Fibroblast of skin of abdomen (primary cell): ENCODE measurements at regions not wholly inside any gene's neighbourhood (a gene's known extent, or its start where the extent isn't known, plus 50 kb on each side); places are given as distances from the start of the nearest gene placed in this dataset.
"Not testable (repeated sequence)": the region's sequence is repeated elsewhere in the genome, so short reads cannot be mapped to it uniquely, and the experiment has no call there.

Experiments
- DNase-seq: peaks from one replicate; pipeline ENCODE4 v3.0.0-alpha.2; 2013

DNA sequence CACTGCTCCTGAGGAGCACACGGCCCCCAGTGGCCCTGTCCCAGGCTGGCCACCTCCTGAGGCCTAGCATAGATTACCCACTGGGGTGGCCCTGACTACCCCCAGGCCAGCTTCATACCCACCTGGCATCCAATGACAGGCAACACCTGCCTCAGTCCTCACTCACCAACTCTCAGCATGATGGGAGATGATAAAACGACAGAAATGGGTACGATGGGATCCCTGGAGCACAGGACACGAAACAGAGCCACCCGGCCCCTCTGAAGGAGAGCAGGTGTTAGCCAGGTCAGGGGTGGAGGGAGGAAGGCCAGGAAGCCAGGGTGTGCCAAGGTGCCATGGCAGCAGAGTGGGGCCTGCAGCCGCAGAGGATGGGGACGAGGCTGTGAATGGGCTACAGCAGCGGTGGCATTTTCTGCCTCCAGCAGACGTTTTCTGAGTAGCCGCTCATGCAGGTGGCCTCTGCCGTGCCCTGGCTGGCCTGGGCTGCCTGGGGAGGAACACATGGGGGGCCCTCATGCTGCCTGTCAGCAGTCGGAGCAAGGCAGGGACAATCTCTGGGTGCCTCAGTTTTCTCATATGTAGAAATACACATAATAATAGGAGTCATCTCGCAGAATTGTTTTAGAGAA is 50.2 kb upstream of the FGF3 start:
- DNase-seq = no peak

DNA sequence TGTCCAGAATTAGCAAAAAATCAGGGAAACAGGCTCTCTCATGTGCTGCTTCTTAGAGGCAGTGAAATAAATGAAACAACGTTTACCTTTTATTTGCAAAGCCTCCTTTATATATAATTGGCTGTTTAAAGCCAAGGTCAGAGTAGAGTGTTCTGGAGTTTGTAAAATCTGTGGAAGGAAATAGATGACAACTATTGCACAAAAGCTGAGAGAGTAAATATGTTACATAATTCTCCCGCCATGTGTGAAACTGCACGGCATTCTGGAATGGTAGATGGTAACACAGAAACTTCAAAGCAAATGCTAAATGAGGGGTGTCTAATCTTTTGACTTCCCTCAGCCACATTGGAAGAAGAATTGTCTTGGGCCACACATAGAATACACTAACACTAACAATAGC is 51.5 kb upstream of the FGF3 start:
- no peak for DNase-seq

- no peak for DNase-seq
These were observed 54.2 kb upstream of the FGF3 start for GRCh38 chr11:69873166-69874077.

GRCh38 chr11:69874178-69874983 is 55.2 kb upstream of the FGF3 start:
- DNase-seq = no peak

DNA sequence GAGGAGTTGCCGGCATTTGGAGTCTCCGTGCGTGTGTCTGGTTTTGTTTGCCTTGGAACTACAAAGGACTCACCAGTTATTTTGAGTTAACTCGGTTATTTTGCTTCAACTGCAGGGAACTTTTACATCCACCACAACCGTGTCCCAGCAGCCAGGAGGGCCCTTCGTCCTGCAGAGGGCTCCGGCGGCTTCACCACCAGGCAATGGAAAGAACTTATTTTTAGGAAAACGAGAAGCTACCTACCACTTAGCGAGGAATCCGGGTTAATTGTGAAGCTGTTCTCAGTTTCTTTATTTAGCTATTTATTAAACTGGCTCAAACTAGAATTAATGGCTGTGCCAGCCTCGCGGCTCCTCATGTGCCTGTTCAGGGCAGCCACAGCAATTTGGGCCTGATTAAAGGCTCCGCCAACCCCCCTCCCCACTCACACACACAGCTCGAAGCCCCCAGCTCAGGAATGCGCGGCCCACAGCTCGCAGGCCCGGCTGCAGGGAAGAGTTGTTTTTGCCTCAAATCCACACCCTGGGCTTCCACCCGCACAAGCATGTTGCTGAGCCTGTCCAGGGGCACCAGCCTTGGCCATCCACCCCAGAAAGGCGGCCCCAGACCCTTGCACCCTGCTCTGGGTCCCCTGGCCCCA is 55.9 kb upstream of the FGF3 start:
- no peak for DNase-seq

DNA sequence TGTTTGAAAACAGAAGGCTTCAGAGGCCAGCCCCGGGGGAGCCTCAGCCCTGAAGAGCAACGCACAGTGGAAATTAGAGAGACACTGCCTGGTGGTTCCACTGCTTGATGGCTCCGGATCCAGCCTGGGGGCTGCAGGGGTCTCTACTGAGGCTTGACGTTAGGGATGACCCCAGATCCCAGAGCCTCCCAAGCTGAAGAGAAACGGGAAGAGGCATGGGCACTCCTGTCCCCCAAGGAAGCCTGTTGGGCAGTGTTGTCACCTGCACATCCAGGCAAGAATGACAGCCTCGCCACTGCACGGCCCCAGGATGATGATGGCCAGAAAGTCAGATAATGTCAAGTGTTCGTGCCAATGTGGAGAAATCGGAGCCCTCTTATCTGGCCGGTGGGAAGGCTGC is 56.8 kb upstream of the FGF3 start:
- no peak for DNase-seq

- DNase-seq = no peak
These were observed 58.0 kb upstream of the FGF3 start for GRCh38 chr11:69877235-69877634.

DNA sequence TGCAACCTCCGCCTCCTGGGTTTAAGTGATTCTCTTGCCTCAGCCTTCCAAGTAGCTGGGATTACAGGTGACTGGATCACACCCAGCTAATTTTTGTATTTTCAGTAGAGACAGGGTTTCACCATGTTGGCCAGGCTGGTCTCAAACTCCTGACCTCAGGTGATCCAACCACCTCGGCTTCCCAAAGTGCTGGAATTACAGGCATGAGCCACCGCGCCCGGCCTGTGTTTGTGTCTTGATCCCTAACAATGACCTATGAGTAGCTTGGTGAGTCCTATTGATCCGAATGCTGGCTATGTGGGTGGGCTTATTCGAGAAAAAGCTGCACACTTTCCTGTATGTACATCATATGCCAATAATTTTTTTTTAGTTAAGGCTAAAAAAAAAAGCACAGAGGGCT is 58.5 kb upstream of the FGF3 start:
- not testable (repeated sequence) for DNase-seq

DNA sequence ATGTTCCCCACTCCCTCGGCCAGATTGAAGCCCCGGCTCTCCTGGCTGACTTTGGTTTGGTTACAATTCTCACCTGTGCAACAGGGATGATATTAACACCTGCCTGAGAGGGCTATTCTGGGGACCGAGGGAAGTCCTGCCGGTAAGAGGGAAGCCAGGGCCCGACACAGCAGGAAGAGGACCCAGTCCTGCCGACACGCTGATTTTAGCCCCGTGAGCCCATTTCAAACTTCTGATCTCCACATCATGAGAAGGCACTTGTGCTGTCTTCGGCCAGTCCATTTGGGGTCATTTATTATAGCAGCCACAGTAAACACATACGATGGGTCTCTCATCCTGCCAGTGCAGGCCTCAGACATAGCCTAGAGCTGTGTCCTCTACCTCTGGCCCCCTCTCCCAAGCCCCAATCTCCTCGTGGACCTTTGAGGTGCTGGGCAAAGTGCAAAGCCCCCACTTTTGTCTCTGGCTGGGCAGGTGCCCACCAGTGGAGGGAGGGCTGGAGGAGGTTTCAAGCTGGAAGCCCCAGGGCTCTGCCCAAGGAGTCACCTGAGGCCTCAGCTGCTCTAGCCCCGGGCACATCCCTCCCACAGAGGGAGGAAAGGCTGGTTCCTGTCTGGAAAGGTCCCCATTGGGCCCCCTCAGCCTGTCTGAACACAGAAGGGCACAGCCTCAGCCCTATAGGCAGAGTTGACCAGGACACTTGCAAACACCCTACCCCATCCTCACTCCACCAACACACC is 59.1 kb upstream of the FGF3 start:
- no peak for DNase-seq

DNA sequence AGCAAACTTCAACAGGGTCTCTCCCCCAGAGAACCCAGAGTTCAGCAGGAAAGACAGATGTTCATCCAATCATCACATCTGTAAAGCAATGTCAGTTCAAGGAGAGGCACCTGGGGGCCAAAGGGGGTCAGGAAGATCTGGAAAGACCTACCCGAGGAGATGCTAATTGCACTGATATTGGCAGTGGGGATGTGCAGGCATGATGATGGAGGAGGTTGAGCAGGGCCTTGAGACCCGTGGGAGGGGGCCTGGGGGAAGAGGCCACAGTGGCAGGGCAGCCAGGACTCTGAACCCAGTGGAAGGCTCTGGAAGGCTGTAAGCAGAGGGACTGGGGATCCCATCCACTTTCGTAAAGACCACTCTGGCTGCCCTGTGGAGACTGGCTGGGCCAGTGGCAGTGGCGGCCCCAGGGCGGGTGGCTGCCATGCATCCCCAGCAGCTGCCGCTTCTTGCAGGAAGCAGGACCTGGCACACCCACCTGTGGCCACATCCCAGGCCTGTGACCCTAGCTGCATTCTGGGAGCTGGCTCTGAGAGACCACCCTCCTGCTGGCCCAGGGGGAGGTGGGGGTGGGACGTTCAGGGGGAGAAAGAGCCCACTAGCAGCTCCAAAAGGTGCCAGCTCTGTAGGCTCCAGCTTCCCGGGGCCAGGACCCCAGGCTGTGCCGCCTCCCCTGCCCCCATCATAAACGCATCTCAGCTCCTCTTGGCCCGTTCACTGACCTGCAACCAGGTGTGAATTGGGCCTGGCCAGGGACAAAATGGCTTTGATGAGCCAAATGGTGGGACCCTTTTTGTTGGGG is 59.9 kb upstream of the FGF3 start:
- no peak for DNase-seq

- DNase-seq = no peak
These were observed 60.5 kb upstream of the FGF3 start for GRCh38 chr11:69879729-69880005.

- DNase-seq = no peak
These were observed 61.0 kb upstream of the FGF3 start for GRCh38 chr11:69880041-69880825.

DNA sequence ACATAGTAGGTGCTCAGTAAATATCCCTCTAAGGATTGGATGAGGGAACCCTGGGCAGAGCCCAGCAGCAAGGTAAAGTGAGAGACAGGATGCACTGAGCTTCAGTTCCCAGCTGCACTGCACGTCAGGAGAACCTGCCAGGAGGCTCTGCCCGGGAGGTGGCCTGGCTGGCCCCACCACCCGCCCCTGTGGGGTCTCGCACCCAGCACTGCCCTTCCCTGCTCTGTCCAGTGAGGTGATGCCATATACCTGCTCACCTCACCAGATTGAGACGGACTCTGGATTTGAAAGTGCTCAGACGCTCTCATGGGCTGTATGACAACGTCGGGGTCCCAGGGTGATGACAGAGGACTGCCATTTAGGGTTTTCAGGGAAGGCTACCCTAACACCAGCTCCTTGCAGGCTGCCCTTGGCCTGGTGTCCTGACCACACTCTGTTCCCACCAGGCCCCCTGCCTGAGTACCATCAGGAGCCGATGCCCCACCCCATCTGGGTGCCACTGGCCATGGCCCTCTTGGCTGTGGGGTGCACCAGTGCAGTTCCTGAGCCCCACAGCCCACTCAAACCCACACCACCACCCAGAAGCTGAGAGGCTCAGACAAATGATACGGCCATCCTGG is 61.7 kb upstream of the FGF3 start:
- DNase-seq = no peak

DNA sequence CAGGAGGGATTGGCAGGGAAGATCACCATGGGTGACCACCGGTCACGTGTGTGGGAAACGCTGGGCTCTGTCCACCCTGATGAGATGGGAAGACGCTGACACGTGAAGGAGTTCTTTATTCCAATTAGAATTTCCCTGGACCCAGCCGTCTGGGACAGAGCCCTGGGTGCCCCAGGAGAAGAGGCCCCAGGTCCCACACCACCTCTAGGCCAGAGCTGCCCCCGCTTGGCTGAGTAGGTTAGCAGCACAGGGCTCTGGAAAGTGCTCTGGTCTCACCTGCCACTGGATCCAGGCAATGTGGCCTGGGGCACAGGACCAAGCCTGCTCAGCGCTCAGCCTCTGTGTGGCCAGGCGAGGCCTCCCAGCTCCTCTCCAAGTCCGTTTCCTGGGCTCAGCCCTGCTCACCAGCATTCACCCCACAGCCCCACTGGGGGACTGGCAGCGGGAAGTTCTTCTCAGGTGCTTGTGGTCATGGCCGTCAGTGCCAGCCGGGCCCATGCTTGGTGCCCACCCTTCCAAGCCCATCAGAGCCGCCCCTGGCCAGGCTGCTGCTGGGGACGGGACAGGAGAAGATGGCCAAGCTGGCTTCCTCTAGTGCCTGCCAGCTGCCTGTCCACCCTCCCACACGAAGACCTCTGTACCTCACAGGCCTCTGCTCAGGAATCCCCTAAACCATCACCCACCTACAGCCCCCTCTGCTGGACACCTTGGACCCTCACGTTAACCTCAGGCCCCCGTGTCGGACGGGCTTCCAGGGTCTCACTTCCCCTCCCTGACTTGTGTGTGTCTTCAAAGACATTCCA is 62.5 kb upstream of the FGF3 start:
- no peak for DNase-seq

DNA sequence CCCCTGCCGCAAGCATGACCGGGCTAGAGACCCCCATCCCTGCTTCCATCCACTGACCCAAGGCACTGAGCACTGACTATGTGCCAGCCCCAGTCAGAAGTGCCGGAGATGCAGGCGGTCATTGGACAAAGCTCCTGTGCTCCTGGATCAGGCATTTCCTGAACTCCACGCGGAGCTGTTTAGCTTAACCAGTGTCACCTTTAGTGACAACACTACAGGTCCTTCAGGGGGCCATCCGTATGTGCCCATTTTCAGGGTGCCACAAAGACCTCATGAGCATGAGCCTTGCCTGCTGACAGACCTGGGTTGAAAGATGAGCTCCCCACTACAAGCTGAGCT is 63.0 kb upstream of the FGF3 start:
- DNase-seq = no peak

- DNase-seq = no peak
These were observed 64.4 kb upstream of the FGF3 start for GRCh38 chr11:69883292-69884255.

DNA sequence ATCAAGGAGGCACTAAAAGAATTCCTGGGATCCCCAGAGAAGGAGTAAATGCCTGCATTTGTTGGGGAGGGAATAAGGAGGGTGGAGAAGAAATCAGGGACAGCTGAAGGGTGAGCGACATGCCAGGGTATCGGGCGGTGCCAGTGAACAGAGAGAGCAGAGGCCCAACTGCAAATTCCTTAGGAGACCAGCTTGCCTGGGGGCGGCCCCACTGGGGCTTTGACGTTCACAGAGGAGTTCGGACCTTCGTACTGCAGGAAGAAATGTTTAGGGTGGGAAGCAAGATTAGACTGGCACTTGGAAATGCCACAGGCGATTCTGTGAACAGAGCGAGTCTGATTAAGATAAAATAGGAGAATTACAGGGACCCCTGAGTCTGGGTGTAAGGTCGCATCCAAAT is 65.1 kb upstream of the FGF3 start:
- no peak for DNase-seq

DNA sequence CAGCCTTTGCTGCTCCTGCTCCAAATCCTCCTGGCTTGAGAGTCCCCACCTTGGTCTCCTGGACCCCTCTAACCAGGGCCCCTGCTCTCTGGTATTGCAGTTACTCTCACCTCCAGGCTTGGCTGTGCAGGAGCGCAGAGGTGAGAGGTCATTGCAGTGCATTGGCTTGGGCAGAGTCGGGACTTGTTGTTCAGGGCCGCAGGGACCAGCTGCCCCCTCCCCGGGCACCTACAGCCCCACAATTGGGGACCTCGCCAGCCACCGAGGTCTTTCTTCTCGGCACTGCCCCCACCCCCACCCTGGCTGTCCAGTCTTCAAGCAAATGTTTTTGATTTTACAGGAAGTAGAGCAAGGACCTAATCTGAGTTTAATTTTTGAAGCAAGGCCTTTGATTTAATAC is 65.5 kb upstream of the FGF3 start:
- no peak for DNase-seq
